Spinal cord (tissue), 9 donors: ENCODE measurements at regions not wholly inside any gene's neighbourhood (a gene's known extent, or its start where the extent isn't known, plus 50 kb on each side); places are given as distances from the start of the nearest gene placed in this dataset.

Experiments
- DNase-seq, 6 donors: peaks; one replicate each; pipeline versions ENCODE4 v3.0.0 to v3.0.0-alpha.2; 2013 to 2015; ENCODE audit warnings: low spot score in 6 of 6, low read depth in 4 of 6
- H3K27ac ChIP-seq: one replicate; pipeline ENCODE4 v1.5.1; 2013; ENCODE audit warnings: low read depth, low read length, control low read depth
- H3K27me3 ChIP-seq: one replicate; pipeline ENCODE4 v1.6.1; 2013; ENCODE audit warnings: low read length; ENCODE audit not compliant: control insufficient read depth, insufficient read depth
- H3K36me3 ChIP-seq: one replicate; pipeline ENCODE4 v1.6.1; 2013; ENCODE audit warnings: low read length; ENCODE audit not compliant: control insufficient read depth, insufficient read depth
- H3K4me1 ChIP-seq: one replicate; pipeline ENCODE4 v1.6.1; 2013; ENCODE audit warnings: low read length; ENCODE audit not compliant: control insufficient read depth, insufficient read depth
- H3K4me3 ChIP-seq: one replicate; pipeline ENCODE4 v1.5.1; 2013; ENCODE audit warnings: low read depth, low read length, control low read depth
- H3K9me3 ChIP-seq: one replicate; pipeline ENCODE4 v1.6.1; 2013; ENCODE audit warnings: low read length; ENCODE audit not compliant: control insufficient read depth, insufficient read depth
- WGBS: methylation state at CpG from one replicate; pipeline ENCODE4 v1.1.5; 2013; ENCODE audit warnings: missing lambda C conversion rate; ENCODE audit not compliant: insufficient coverage; 5-methylcytosine and 5-hydroxymethylcytosine counted together
- donor health status: healthy.

DNA sequence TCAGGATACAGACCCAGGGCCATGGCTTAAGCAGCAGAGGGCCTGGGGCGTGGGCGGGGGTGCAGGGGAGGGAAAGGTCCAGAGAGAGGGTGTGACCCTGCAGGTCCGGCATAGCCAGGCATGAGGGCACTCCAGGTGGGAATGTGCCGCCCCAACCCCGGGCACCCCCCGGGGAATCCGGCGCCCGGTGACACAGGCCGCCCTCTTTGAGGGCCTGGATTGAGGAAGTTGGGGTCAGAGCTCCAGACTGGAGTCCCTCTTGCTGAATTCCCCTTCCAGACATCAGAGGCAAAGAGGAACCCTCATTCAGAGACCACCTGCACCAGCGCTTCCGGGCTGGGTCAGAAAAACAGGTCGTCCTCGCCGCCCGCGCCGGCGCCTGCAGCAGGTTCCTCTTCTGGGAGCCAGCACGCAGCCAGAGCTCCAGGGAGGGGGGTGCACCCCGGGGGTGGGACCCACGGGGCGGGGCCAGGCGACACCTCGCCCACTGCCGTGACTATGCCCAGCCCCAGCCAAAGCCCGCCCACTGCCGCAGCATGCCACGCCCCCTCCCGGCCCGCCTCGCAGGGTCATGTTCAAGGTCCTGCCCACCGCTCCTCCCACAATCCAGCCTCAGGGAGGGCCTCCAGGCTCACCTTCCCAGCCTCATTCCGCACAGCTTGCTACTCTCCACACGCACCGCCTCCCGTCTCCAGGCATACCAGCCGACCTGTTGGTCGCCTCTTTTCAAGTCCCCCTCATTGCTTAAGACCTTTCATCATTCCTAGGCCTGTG lies 98.3 kb upstream of the ID2 start:
- H3K4me3 ChIP-seq, result no peak overlapping the region
- peak in 4 of 6 donors; percentile 40 to 91 (median 70) for DNase-seq
- no peaks in the 10 kb centered on the region for H3K27me3 ChIP-seq
- WGBS, result 25% methylated on average over 35 of the region's 39 CpGs
- peak overlapping the region; percentile 1 for H3K27ac ChIP-seq
- no peaks in the 10 kb centered on the region for H3K36me3 ChIP-seq
- H3K4me1 ChIP-seq, result peaks cover 35% of the 10 kb centered on the region
- no peaks in the 10 kb centered on the region for H3K9me3 ChIP-seq

DNA sequence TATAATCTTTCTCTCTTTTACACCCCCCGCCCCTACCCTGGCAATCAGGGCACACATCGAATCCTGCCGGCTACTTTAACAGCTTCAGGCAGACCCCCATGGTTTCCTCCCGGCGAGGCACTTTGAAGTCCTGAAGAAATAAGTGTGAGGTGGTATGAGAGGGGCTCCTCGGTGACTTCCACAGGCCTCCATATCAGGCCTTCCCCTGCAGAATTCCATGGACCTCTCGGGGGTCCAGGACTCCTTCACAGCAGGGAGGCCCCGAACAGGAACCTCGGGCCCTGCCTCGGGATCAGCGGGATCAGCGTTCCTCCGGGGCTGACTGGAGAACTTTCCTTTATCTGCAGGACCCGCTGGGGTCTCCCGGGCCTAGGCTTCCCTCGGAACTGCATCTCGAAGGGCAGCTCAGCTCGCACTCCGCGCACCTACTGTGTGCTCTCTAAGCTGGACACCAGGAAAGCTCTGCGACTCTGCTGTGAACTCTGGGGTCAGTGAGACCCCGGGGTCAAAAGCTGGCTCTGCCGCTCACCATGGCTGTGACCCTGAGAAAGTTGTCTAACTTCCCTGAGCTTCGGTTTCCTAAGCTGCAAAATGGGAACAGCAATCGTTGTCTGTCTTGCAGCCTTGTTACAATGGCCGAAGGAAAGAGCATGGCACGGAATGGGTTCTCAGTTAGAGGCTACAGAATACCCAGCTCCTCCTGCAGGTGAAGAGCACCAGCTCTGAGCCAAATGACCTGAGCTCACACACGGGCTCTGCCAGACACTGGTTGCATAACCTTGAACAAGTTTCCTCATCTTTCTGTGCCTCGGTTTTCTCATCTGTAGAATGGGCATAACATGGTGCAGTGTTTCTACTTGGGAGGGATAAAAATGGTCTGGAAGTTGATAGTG lies 97.4 kb upstream of the ID2 start:
- no peak overlapping the region for H3K4me3 ChIP-seq
- no peak for DNase-seq
- no peaks in the 10 kb centered on the region for H3K9me3 ChIP-seq
- H3K27ac ChIP-seq, result peak overlapping the region; percentile 1
- no peaks in the 10 kb centered on the region for H3K36me3 ChIP-seq
- peaks cover 31% of the 10 kb centered on the region for H3K4me1 ChIP-seq
- H3K27me3 ChIP-seq, result no peaks in the 10 kb centered on the region
- WGBS, result 63% methylated on average over 22 of the region's 29 CpGs

DNA sequence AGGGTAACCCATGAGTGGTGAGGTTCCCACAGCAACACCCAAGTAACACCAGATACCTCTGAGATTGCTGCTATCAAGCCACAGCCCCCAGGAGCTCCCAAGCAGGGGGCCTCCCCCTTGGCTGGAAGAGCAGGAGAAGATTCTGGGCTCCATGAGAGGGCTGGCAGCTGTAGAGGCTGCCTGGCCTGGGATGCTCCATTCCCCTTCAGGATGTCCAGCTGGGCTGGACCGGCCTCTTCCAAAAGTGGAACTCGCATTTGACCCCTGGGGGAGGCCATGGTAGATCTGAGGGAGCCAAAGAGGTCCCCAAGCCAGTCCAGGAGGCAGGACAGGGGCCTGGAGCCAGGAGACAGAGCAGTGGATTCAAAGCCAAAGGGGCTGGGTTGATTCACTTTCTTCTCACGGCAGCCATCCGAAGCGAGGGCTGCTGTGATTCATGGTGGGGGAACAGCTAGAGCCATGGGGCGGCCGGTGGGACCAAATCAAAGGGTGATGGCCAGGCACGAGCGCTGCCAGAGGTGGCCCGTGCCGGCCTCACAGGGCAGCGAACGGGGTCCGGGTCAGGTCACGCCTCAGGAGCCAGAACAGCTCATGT lies 95.3 kb upstream of the ID2 start:
- Histone ChIP-seq H3K9me3 (no peaks in the 10 kb centered on the region), H3K36me3 (no peaks in the 10 kb centered on the region), H3K4me1 (peaks cover 23% of the 10 kb centered on the region), H3K27me3 (no peaks in the 10 kb centered on the region), H3K4me3 (no peak overlapping the region), H3K27ac (no peak overlapping the region)
- 80% methylated on average over 15 of the region's 15 CpGs for WGBS
- no peak for DNase-seq

DNA sequence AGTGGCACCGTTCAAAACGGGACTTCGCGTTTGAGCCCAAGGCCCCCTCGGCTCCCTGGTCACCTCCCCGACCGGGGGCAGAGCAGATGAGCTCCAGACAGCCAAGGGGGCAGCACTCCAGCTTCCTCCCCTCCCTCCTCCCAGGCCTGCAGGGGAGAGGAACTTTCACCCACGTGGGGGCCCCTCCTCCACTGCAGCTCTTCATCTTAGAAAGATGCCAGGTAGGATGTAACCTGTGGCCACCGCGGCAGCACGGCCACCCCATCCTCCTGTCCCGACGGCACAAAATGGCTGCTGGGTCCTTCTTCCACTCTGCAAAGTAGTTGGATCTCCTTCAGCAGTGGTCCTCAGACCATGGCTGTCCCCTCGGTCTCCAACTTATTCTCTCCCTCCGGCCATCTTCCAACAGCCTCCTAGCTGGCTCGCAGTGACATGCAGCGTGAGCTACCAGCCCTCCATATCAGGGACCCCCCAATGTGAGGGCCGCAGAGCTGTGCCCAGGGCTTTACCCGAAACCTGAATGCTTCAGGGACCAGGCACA lies 94.5 kb upstream of the ID2 start:
- Histone ChIP-seq H3K9me3 (no peaks in the 10 kb centered on the region), H3K4me1 (peaks cover 23% of the 10 kb centered on the region), H3K4me3 (no peak overlapping the region), H3K27ac (no peak overlapping the region), H3K27me3 (no peaks in the 10 kb centered on the region), H3K36me3 (no peaks in the 10 kb centered on the region)
- no peak for DNase-seq
- 94% methylated on average over 18 of the region's 19 CpGs for WGBS

DNA sequence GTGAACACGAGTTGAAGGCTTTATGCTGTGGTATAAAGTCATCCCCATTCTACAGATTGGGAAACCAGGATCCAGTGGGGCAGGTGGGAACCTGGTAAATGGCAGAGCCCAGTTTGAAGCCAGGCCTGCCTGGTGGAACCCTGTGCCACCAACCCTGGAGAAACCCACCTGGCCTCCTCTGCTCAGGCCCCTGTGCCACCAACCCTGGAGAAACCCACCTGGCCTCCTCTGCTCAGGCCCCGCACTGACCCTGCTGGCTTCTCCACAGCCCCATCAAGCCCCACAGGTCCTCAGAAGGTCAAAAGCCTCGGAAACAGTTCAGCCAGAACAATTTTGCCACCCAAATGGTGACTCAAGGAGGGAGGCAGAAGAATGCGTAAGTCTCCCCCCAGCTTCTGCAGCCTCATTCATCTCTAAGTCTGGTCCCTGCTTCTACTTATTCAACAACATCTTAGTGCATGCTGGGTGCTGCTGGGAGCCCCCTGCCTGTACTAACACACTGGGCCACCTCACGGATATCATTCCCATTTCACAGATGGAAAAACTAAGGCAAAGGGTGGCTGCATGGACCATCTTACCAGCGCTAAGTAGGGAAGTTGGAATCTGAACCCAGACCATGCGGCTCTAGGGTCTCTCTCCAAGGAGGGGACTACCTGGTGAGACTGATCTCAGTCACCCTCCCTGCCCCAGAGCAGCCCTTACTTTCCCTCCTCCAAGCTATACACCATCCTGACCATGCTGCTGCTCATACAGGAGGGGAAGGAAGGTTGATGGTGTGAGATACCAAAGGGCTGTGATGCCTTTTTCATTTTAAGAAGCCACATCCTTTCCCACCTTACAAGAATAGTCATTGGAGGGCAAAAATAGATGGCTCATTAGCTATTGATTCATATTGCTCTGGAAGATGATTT lies 93.7 kb upstream of the ID2 start:
- DNase-seq, result no peak

DNA sequence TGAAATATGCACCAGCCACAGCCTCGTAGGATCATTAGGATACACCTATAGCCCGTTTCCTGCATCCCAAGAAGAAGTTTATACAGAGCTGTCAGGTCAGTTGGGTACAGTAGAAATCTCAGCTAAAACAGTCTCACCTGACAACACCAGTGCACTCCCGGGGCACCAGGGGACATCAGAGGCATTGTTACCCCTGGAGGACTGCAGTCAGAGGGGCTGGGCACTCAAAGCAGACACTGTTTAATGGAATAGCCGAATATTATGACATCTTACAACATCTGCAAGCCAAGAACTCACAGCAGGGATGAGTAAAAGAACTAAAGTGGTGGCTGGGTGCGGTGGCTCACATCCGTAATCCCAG lies 93.0 kb upstream of the ID2 start:
- Histone ChIP-seq H3K27me3 (no peaks in the 10 kb centered on the region), H3K36me3 (no peaks in the 10 kb centered on the region), H3K9me3 (no peaks in the 10 kb centered on the region), H3K4me1 (peaks cover 13% of the 10 kb centered on the region), H3K27ac (no peak overlapping the region), H3K4me3 (no peak overlapping the region)
- DNase-seq, result no peak
- 73% methylated on average over 5 of the region's 6 CpGs for WGBS

More for the DNA sequence above, 93.7 kb upstream of the ID2 start:
- Histone ChIP-seq H3K4me3 (no peak overlapping the region), H3K27me3 (no peaks in the 10 kb centered on the region), H3K9me3 (no peaks in the 10 kb centered on the region), H3K4me1 (peaks cover 19% of the 10 kb centered on the region), H3K36me3 (no peaks in the 10 kb centered on the region), H3K27ac (no peak overlapping the region)
- WGBS, result 94% methylated on average over 5 of the region's 7 CpGs

DNA sequence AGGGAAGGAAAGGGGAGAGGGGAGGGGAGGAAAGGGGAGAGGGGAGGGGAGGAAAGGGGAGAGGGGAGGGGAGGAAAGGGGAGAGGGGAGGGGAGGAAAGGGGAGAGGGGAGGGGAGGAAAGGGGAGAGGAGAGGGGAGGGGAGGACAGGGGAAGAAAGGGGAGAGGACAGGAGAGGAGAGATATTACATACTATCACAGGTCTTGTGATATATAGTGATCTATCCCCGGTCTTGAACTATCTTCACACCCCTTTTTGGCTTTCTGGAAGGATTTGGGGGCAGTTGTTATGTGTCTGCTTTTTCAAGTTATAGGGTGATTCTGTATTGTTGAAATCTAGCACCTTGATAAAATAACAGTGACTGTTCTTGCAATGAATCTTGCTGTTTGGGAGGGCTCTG lies 92.1 kb upstream of the ID2 start:
- no peaks in the 10 kb centered on the region for H3K36me3 ChIP-seq
- no CpG with 5 or more reads among the region's 1 CpG for WGBS
- H3K4me1 ChIP-seq, result peaks cover 7% of the 10 kb centered on the region
- H3K27me3 ChIP-seq, result no peaks in the 10 kb centered on the region
- no peak overlapping the region for H3K27ac ChIP-seq
- H3K4me3 ChIP-seq, result no peak overlapping the region
- no peak for DNase-seq
- no peaks in the 10 kb centered on the region for H3K9me3 ChIP-seq

DNA sequence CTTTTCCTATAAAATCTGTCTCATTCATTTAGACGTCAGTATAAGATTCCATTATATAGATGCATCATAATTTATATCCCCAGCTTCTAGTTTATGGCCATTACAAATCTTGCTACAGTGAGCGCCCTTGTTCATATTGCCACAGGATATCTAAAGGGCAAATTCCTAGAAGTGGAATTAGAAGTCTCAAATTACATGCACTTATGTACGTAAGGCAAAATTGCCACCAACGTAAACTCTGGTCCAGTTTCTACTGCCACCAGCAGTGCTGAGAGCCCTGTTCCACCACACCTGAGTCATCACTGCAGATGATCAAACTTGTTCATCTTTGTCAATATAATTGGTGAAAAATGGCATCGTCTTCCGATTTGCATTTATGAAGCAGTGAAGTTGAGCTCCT lies 90.9 kb upstream of the ID2 start:
- Histone ChIP-seq H3K36me3 (no peaks in the 10 kb centered on the region), H3K27me3 (no peaks in the 10 kb centered on the region), H3K4me3 (no peak overlapping the region), H3K4me1 (peaks cover 11% of the 10 kb centered on the region), H3K9me3 (no peaks in the 10 kb centered on the region), H3K27ac (no peak overlapping the region)
- no peak for DNase-seq
- 75% methylated on average over 4 of the region's 6 CpGs for WGBS

DNA sequence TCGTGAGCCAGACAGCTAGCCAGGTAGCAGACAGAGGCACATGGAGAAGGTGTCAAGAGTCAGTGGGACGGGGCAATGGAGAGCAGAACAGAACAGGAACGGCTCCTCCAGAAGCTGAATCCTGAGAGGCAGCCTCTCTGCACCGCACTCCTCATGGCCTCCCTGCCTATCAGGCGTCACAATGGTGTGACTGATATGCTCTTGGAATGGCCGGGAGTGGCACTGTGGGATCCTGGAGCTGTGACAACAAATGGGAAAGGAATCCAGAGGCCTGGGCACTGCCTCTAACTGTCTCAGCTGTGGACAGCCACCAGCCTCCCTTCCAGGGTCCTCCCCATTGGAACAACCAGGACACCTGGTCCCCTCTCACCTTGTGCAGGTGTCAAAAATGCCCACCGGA lies 89.1 kb upstream of the ID2 start:
- Histone ChIP-seq H3K36me3 (no peaks in the 10 kb centered on the region), H3K4me1 (peaks cover 8% of the 10 kb centered on the region), H3K9me3 (no peaks in the 10 kb centered on the region), H3K4me3 (no peak overlapping the region), H3K27me3 (peaks cover 2% of the 10 kb centered on the region), H3K27ac (no peak overlapping the region)
- DNase-seq, result no peak
- WGBS, result 54% methylated on average over 7 of the region's 7 CpGs
